NB4 (cell line): ENCODE measurements at regions not wholly inside any gene's neighbourhood (a gene's known extent, or its start where the extent isn't known, plus 50 kb on each side); places are given as distances from the start of the nearest gene placed in this dataset.

Experiments
- CTCF ChIP-seq: IDR thresholded peaks from one replicate; pipeline ENCODE4 v1.5.1; 2012; ENCODE audit warnings: low read depth, low read length
- MAX ChIP-seq: IDR thresholded peaks from 2 replicates; pipeline ENCODE4 v1.6.1; 2011; ENCODE audit warnings: low read depth, low read length
- MYC ChIP-seq: IDR thresholded peaks from 2 replicates; pipeline ENCODE4 v1.6.1; 2011; ENCODE audit warnings: low read depth, low read length
- POLR2A ChIP-seq: IDR thresholded peaks from 2 replicates; pipeline ENCODE4 v1.6.1; 2011; ENCODE audit warnings: mild to moderate bottlenecking; ENCODE audit not compliant: insufficient read length; ENCODE audit errors: extremely low read depth

- TF ChIP-seq CTCF, result no peak
- no peak for TF ChIP-seq POLR2A
- TF ChIP-seq MAX, result no peak
- no peak for TF ChIP-seq MYC
Measured at GRCh38 chr7:34330308-34330707, 327.7 kb upstream of the NPSR1 start.
